ENCODE measurements at regions not wholly inside any gene's neighbourhood (a gene's known extent, or its start where the extent isn't known, plus 50 kb on each side); places are given as distances from the start of the nearest gene placed in this dataset.

GRCh38 chr1:238088560-238089290 is 198.0 kb upstream of the ZP4 start:
- Histone ChIP-seq H3K9me3 (no peaks in the 10 kb centered on the region), H3K4me1 (replicated peaks) (no peaks in the 10 kb centered on the region), H3K36me3 (no peaks in the 10 kb centered on the region), H3K27ac (no peak overlapping the region), H3K27me3 (replicated peaks; ENCODE audit: insufficient read depth) (no peaks in the 10 kb centered on the region), H3K4me3 (no peak overlapping the region)
- TF ChIP-seq CTCF (IDR thresholded peaks at IDR 0.05), result no peak
- no peak for TF ChIP-seq POLR2AphosphoS5 (IDR thresholded peaks at IDR 0.05)
- TF ChIP-seq POLR2A (IDR thresholded peaks at IDR 0.05), result no peak
- DNase-seq (ENCODE audit: low spot score), result no peak
- WGBS, result 36% methylated on average over 4 of the region's 4 CpGs
- intact Hi-C loops (cut with DNase I), result no loop called here

GRCh38 chr1:238073991-238074390 is 183.3 kb upstream of the ZP4 start:
- Histone ChIP-seq H3K9me3 (no peaks in the 10 kb centered on the region), H3K36me3 (no peaks in the 10 kb centered on the region), H3K27ac (no peak overlapping the region), H3K27me3 (replicated peaks; ENCODE audit: insufficient read depth) (no peaks in the 10 kb centered on the region), H3K4me1 (replicated peaks) (no peaks in the 10 kb centered on the region), H3K4me3 (no peak overlapping the region)
- intact Hi-C loops (cut with DNase I), result no loop called here
- no peak for TF ChIP-seq CTCF (IDR thresholded peaks at IDR 0.05)
- TF ChIP-seq POLR2AphosphoS5 (IDR thresholded peaks at IDR 0.05), result no peak
- TF ChIP-seq POLR2A (IDR thresholded peaks at IDR 0.05), result no peak
- WGBS, result 89% methylated on average over 1 of the region's 1 CpG
- DNase-seq (ENCODE audit: low spot score), result no peak

GRCh38 chr1:238071061-238071460 is 180.3 kb upstream of the ZP4 start:
- 87% methylated on average over 3 of the region's 3 CpGs for WGBS
- DNase-seq (ENCODE audit: low spot score), result no peak
- H3K4me3 ChIP-seq, result no peak overlapping the region

GRCh38 chr1:238063454-238063853 is 172.7 kb upstream of the ZP4 start:
- intact Hi-C loops (cut with DNase I), result no loop called here
- H3K9me3 ChIP-seq, result no peaks in the 10 kb centered on the region
- H3K27ac ChIP-seq, result no peak overlapping the region
- no peak for DNase-seq (ENCODE audit: low spot score)
- H3K36me3 ChIP-seq, result no peaks in the 10 kb centered on the region
- WGBS, result 84% methylated on average over 4 of the region's 4 CpGs
- H3K4me3 ChIP-seq, result no peak overlapping the region
- no peaks in the 10 kb centered on the region for H3K4me1 ChIP-seq (replicated peaks)
- TF ChIP-seq CTCF (IDR thresholded peaks at IDR 0.05), result no peak
- TF ChIP-seq POLR2A (IDR thresholded peaks at IDR 0.05), result no peak
- no peak for TF ChIP-seq POLR2AphosphoS5 (IDR thresholded peaks at IDR 0.05)
- H3K27me3 ChIP-seq (replicated peaks; ENCODE audit: insufficient read depth), result no peaks in the 10 kb centered on the region

More at GRCh38 chr1:238071061-238071460, 180.3 kb upstream of the ZP4 start:
- TF ChIP-seq POLR2A (IDR thresholded peaks at IDR 0.05) (no peak), POLR2AphosphoS5 (IDR thresholded peaks at IDR 0.05) (no peak), CTCF (IDR thresholded peaks at IDR 0.05) (no peak)
- Histone ChIP-seq H3K9me3 (no peaks in the 10 kb centered on the region), H3K27ac (no peak overlapping the region), H3K36me3 (no peaks in the 10 kb centered on the region), H3K27me3 (replicated peaks; ENCODE audit: insufficient read depth) (no peaks in the 10 kb centered on the region), H3K4me1 (replicated peaks) (no peaks in the 10 kb centered on the region)
- intact Hi-C loops (cut with DNase I), result no loop called here

GRCh38 chr1:238061967-238062613 is 171.4 kb upstream of the ZP4 start:
- H3K9me3 ChIP-seq, result no peaks in the 10 kb centered on the region
- H3K4me3 ChIP-seq, result no peak overlapping the region
- H3K27ac ChIP-seq, result no peak overlapping the region
- TF ChIP-seq POLR2A (IDR thresholded peaks at IDR 0.05) (no peak), CTCF (IDR thresholded peaks at IDR 0.05) (no peak), POLR2AphosphoS5 (IDR thresholded peaks at IDR 0.05) (no peak)
- DNase-seq (ENCODE audit: low spot score), result no peak
- intact Hi-C loops (cut with DNase I), result no loop called here
- no peaks in the 10 kb centered on the region for H3K27me3 ChIP-seq (replicated peaks; ENCODE audit: insufficient read depth)
- no peaks in the 10 kb centered on the region for H3K36me3 ChIP-seq
- H3K4me1 ChIP-seq (replicated peaks), result no peaks in the 10 kb centered on the region
- 42% methylated on average over 3 of the region's 3 CpGs for WGBS
